ENCODE measurements at regions not wholly inside any gene's neighbourhood (a gene's known extent, or its start where the extent isn't known, plus 50 kb on each side); places are given as distances from the start of the nearest gene placed in this dataset.
"Not testable (repeated sequence)": the region's sequence is repeated elsewhere in the genome, so short reads cannot be mapped to it uniquely, and the experiment has no call there.

GRCh38 chr5:96319981-96320739 is 112.9 kb downstream of the PCSK1 start:
- DNase-seq, result not testable (repeated sequence)

- no peak for DNase-seq
Measured at GRCh38 chr5:96318569-96319110, 114.4 kb downstream of the PCSK1 start.

- DNase-seq, result no peak
Measured at GRCh38 chr5:96317945-96318344, 115.1 kb downstream of the PCSK1 start.

GRCh38 chr5:96316487-96316886 is 116.6 kb downstream of the PCSK1 start:
- DNase-seq, result no peak

- DNase-seq, result no peak
Measured at GRCh38 chr5:96316017-96316416, 117.0 kb downstream of the PCSK1 start.

GRCh38 chr5:96315431-96315830 is 117.6 kb downstream of the PCSK1 start:
- DNase-seq, result no peak

GRCh38 chr5:96312383-96312782 is 120.7 kb downstream of the PCSK1 start:
- DNase-seq, result no peak

GRCh38 chr5:96307047-96307446 is 126.0 kb downstream of the PCSK1 start:
- DNase-seq, result not testable (repeated sequence)

- DNase-seq, result no peak
Measured at GRCh38 chr5:96302174-96302738, 130.8 kb downstream of the PCSK1 start.

- DNase-seq, result no peak
Measured at GRCh38 chr5:96300976-96301375, 132.1 kb downstream of the PCSK1 start.

- peak in 1 of 2 donors; percentile 2 for DNase-seq
Measured at GRCh38 chr5:96297867-96298266, 135.2 kb downstream of the PCSK1 start.

- DNase-seq, result no peak
Measured at GRCh38 chr5:96297290-96297689, 135.8 kb downstream of the PCSK1 start.

GRCh38 chr5:96294884-96295202 is 138.2 kb downstream of the PCSK1 start:
- DNase-seq, result no peak

GRCh38 chr5:96293966-96294883 is 138.8 kb downstream of the PCSK1 start:
- no peak for DNase-seq

- no peak for DNase-seq
Measured at GRCh38 chr5:96292582-96293247, 140.3 kb downstream of the PCSK1 start.

GRCh38 chr5:96289287-96289686 is 143.8 kb downstream of the PCSK1 start:
- not testable (repeated sequence) for DNase-seq

GRCh38 chr5:96288845-96289185 is 144.2 kb downstream of the PCSK1 start:
- DNase-seq, result no peak

- DNase-seq, result no peak
Measured at GRCh38 chr5:96288166-96288844, 144.7 kb downstream of the PCSK1 start.

GRCh38 chr5:96287136-96287535 is 145.9 kb downstream of the PCSK1 start:
- DNase-seq, result no peak

- DNase-seq, result no peak
Measured at GRCh38 chr5:96285823-96286222, 147.2 kb downstream of the PCSK1 start.

GRCh38 chr5:96284727-96285389 is 148.2 kb downstream of the PCSK1 start:
- DNase-seq, result no peak

GRCh38 chr5:96283589-96283988 is 149.5 kb downstream of the PCSK1 start:
- DNase-seq, result no peak
